ENCODE measurements at regions not wholly inside any gene's neighbourhood (a gene's known extent, or its start where the extent isn't known, plus 50 kb on each side); places are given as distances from the start of the nearest gene placed in this dataset.

GRCh38 chr2:103896182-103896581 is 957.7 kb upstream of the POU3F3 start:
- Histone ChIP-seq H2AFZ (peak overlapping the region; percentile 61; the same call in 1 of the 2 replicates), H3F3A (replicated peaks; ENCODE audit: low read depth) (no peaks in the 10 kb centered on the region), H3K4me2 (no peak overlapping the region), H3K27me3 (ENCODE audit: insufficient read depth) (no peaks in the 10 kb centered on the region), H3K27ac (ENCODE audit: low read depth) (no peak overlapping the region), H3K79me2 (replicated peaks; ENCODE audit: insufficient read depth) (no peaks in the 10 kb centered on the region), H3K4me3 (no peak overlapping the region), H3K9me2 (ENCODE audit: insufficient read depth) (no peaks in the 10 kb centered on the region), H3K4me1 (ENCODE audit: insufficient read depth) (no peaks in the 10 kb centered on the region), H3K36me3 (ENCODE audit: insufficient read depth) (no peaks in the 10 kb centered on the region), H4K20me1 (replicated peaks; ENCODE audit: insufficient read depth) (no peaks in the 10 kb centered on the region)
- DNase-seq (ENCODE audit: low spot score) (no peak), ATAC-seq (no peak)
- H3K9me3 Mint-ChIP-seq: no peaks in the 10 kb centered on the region
- no peaks in the 10 kb centered on the region for H3K36me3 Mint-ChIP-seq (ENCODE audit: low read depth)
- no peak overlapping the region for H3K27ac Mint-ChIP-seq
- TF ChIP-seq ZNF331 (CRISPR knock-in tag; IDR thresholded peaks at IDR 0.05; ENCODE audit: low read depth) (no peak), ZNF114 (CRISPR knock-in tag; IDR thresholded peaks at IDR 0.05) (no peak)
- no peak overlapping the region for H3K4me3 Mint-ChIP-seq
- H3K27me3 Mint-ChIP-seq (ENCODE audit: insufficient read depth, low read depth, poor library complexity): no peaks in the 10 kb centered on the region
- H3K4me1 Mint-ChIP-seq: no peaks in the 10 kb centered on the region

- Histone ChIP-seq H3K79me2 (replicated peaks; ENCODE audit: insufficient read depth) (no peaks in the 10 kb centered on the region), H3K27ac (ENCODE audit: low read depth) (no peak overlapping the region), H3K36me3 (ENCODE audit: insufficient read depth) (no peaks in the 10 kb centered on the region), H2AFZ (no peak overlapping the region), H3K9me2 (ENCODE audit: insufficient read depth) (no peaks in the 10 kb centered on the region), H3K4me3 (no peak overlapping the region), H3F3A (replicated peaks; ENCODE audit: low read depth) (no peaks in the 10 kb centered on the region), H3K4me2 (no peak overlapping the region), H4K20me1 (replicated peaks; ENCODE audit: insufficient read depth) (no peaks in the 10 kb centered on the region), H3K4me1 (ENCODE audit: insufficient read depth) (no peaks in the 10 kb centered on the region), H3K27me3 (ENCODE audit: insufficient read depth) (no peaks in the 10 kb centered on the region)
- Mint-ChIP-seq H3K4me3 (no peak overlapping the region), H3K27ac (no peak overlapping the region), H3K4me1 (no peaks in the 10 kb centered on the region), H3K27me3 (ENCODE audit: insufficient read depth, low read depth, poor library complexity) (no peaks in the 10 kb centered on the region), H3K36me3 (ENCODE audit: low read depth) (no peaks in the 10 kb centered on the region), H3K9me3 (no peaks in the 10 kb centered on the region)
- ATAC-seq (no peak), DNase-seq (ENCODE audit: low spot score) (no peak)
- TF ChIP-seq JUNB (IDR thresholded peaks at IDR 0.05; ENCODE audit: unreplicated experiment) (no peak), ZNF331 (CRISPR knock-in tag; IDR thresholded peaks at IDR 0.05; ENCODE audit: low read depth) (no peak), EZH2phosphoT487 (IDR thresholded peaks at IDR 0.05; ENCODE audit: unreplicated experiment) (no peak), ETS1 (IDR thresholded peaks at IDR 0.05) (no peak), ZNF462 (CRISPR knock-in tag; IDR thresholded peaks at IDR 0.05) (no peak), POLR2AphosphoS5 (IDR thresholded peaks at IDR 0.05; ENCODE audit: low read depth) (no peak), CTCF (conservative IDR thresholded peaks at IDR 0.05; ENCODE audit: low read depth in 2 of 2) (no peak), ZNF114 (CRISPR knock-in tag; IDR thresholded peaks at IDR 0.05) (no peak), STAT1 (IDR thresholded peaks at IDR 0.05; ENCODE audit: unreplicated experiment) (no peak)
Observed at GRCh38 chr2:103898561-103898960, 955.4 kb upstream of the POU3F3 start.
